ENCODE measurements at regions not wholly inside any gene's neighbourhood (a gene's known extent, or its start where the extent isn't known, plus 50 kb on each side); places are given as distances from the start of the nearest gene placed in this dataset.

DNA sequence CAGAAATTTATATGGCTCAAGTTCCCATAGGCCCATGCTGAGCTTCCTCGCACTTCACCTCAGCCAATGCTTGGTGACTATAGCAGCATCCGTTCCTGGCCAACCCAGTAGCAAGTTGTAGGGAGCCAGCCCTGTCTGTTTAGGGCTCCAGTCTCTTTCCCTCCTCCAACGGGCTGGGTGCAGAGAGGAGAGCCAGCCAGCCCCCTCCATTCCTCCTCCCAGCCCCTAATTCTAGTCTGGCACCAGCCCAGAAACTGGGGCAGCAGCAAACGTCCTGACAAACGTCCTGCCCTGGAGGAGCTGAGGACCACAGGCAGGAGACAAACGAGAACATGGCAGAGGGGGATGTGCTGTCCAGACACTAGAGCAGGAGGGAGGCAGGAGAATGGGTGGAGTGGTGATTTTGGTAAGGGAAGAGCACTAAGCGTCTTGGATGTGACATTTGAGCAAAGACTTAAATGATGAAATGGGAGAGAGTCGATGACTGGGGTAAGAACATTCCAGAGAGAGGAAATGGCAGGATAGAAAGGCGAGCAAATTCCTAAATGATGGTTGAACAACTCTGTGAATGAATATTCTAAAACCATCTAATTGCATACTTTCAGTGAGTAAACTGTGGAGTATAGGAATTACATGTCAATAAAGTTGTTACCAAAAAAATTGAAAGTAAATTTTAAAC, 222.5 kb upstream of the DAPK1 start:
- CTCF ChIA-PET: no interaction called here
- no peak for DNase-seq (ENCODE audit: low read depth, low spot score)
- H3K4me3 ChIP-seq (ENCODE audit: low read depth, low read length): no peak overlapping the region
- no peak for TF ChIP-seq CTCF (IDR thresholded peaks at IDR 0.05; ENCODE audit: insufficient read depth, low read length, missing control alignments)
- POLR2A ChIA-PET: no interaction called here

DNA sequence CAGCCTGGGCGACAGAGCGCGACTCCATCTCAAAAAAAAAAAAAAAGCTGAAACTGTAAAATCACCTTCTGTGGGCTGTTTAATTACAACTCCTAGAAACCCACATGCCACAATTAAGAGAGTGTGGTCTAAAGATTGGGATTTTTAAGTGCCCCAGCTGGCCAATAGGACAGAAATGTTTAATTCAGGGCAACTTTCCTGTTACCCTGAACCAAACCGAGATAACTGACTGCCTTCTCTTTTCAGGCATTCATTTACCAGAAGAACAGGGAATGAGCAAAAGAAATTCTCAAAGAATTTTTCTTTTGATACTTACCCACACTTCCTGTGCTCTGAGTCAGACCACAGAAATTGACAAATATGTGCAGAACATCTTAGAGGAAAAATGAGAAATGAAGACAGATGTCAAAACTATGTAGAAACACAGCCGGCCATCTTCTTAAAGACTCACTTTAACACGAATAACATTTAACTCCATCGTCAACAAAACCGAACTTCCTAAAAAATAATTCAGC, 221.3 kb upstream of the DAPK1 start:
- POLR2A ChIA-PET: interaction anchor here (0.6 to 1.1 kb wide), 3 partner anchors 14 to 328 kb away, joined by 3 to 4 read pairs (median 3); no protein-coding TSS in a partner anchor
- no peak overlapping the region for H3K4me3 ChIP-seq (ENCODE audit: low read depth, low read length)
- no peak for DNase-seq (ENCODE audit: low read depth, low spot score)
- TF ChIP-seq CTCF (IDR thresholded peaks at IDR 0.05; ENCODE audit: insufficient read depth, low read length, missing control alignments): no peak
- CTCF ChIA-PET: no interaction called here

DNA sequence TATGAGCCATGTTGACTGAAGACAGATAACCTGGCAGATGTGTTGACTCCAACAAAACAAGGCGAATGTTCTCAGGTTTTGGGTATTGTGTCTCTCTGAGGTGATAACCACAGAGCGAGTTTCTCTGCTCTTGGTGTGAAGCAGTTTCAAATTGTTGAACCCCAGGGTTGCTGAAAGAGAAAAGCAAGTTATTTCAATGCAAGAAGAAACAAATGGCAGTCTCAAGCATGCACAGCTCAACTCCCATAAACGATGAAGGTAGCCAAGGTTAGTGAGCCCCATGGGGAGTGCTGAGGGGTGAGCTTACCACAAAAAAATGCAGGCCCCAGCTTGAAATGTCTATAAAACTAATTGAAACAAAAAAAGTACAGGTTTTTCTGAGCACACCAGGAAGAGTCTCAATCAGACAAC, 220.8 kb upstream of the DAPK1 start:
- ChIA-PET POLR2A (interaction anchor here (0.6 to 1.1 kb wide), 3 partner anchors 14 to 329 kb away, joined by 3 to 4 read pairs (median 3); no protein-coding TSS in a partner anchor), CTCF (no interaction called here)
- no peak overlapping the region for H3K4me3 ChIP-seq (ENCODE audit: low read depth, low read length)
- no peak for TF ChIP-seq CTCF (IDR thresholded peaks at IDR 0.05; ENCODE audit: insufficient read depth, low read length, missing control alignments)
- no peak for DNase-seq (ENCODE audit: low read depth, low spot score)

- TF ChIP-seq CTCF (IDR thresholded peaks at IDR 0.05; ENCODE audit: insufficient read depth, low read length, missing control alignments): no peak
- H3K4me3 ChIP-seq (ENCODE audit: low read depth, low read length): no peak overlapping the region
- ChIA-PET POLR2A (interaction anchor here (1.1 kb wide), 1 partner anchor 13 kb away, joined by 4 read pairs; no protein-coding TSS in a partner anchor), CTCF (no interaction called here)
- no peak for DNase-seq (ENCODE audit: low read depth, low spot score)
These were observed 220.3 kb upstream of the DAPK1 start for GRCh38 chr9:87277346-87277745.

DNA sequence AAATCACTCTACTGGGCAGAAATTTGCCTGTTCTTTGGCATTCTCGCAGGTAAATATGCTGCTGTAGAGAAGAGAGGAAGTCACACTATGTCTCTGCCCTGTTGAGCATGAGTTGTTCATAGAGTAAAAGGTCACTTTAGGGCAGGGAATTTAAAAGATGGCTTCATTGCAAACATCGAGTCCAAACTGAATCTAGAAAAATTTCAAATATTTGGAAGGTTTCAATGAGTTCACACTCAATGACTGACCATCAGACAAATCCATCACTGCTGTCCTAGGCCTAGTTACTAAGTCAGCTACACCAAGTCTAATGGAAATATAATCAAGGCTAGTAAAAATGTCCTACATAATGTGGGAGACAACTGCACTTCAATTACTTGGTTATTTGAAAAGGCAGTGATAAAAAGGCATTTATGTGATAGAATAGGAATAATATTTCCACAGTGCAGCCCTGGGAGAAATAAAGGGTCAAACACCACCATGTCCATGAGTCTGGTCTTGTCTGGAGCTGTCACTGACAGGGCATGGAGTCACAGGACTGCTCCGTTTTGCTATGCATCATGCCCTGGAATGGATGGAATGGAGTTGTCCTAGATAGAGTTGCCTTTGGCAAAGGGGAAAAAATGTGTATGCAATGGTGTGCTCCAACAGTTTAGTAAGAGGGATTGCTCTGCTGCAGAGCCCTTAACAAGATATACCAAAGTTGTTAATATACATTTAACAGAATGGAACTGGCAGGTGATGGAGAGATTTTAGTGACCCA, 218.5 kb upstream of the DAPK1 start:
- ChIA-PET POLR2A (interaction anchor here (1.8 kb wide), 1 partner anchor 11 kb away, joined by 13 read pairs; no protein-coding TSS in a partner anchor), CTCF (no interaction called here)
- no peak for DNase-seq (ENCODE audit: low read depth, low spot score)
- no peak overlapping the region for H3K4me3 ChIP-seq (ENCODE audit: low read depth, low read length)
- TF ChIP-seq CTCF (IDR thresholded peaks at IDR 0.05; ENCODE audit: insufficient read depth, low read length, missing control alignments): no peak

- POLR2A ChIA-PET: interaction anchor here (0.8 to 1.8 kb wide), 3 partner anchors 10 to 334 kb away, joined by 5 to 13 read pairs (median 13); partner anchors contain the start of gene GAS1
These were observed 217.2 kb upstream of the DAPK1 start for GRCh38 chr9:87280421-87280820.

More at GRCh38 chr9:87280421-87280820, 217.2 kb upstream of the DAPK1 start:
- no peak overlapping the region for H3K4me3 ChIP-seq (ENCODE audit: low read depth, low read length)
- CTCF ChIA-PET: no interaction called here
- peak; percentile 100 for DNase-seq (ENCODE audit: low read depth, low spot score)
- TF ChIP-seq CTCF (IDR thresholded peaks at IDR 0.05; ENCODE audit: insufficient read depth, low read length, missing control alignments): no peak

Data from AG04449 (cell line).